GM12891 (cell line): ENCODE measurements at regions not wholly inside any gene's neighbourhood (a gene's known extent, or its start where the extent isn't known, plus 50 kb on each side); places are given as distances from the start of the nearest gene placed in this dataset.

Experiments used
- PAX5 ChIP-seq: IDR thresholded peaks from 2 replicates; pipeline ENCODE4 v1.6.1; 2011; ENCODE audit warnings: low read length, moderate library complexity, mild to moderate bottlenecking; ENCODE audit not compliant: insufficient read depth, severe bottlenecking
- POLR2A ChIP-seq: IDR thresholded peaks from 2 replicates; pipeline ENCODE4 v1.6.1; 2011; ENCODE audit warnings: low read depth, low read length, control low read depth
- POLR2AphosphoS5 ChIP-seq: IDR thresholded peaks from 2 replicates; pipeline ENCODE4 v1.6.1; 2011; ENCODE audit warnings: low read depth, low read length, control low read depth
- POU2F2 ChIP-seq: IDR thresholded peaks from 2 replicates; pipeline ENCODE4 v1.6.1; 2011; ENCODE audit warnings: low read depth, mild to moderate bottlenecking, control low read depth, low read length, moderate library complexity
- TAF1 ChIP-seq: IDR thresholded peaks from 2 replicates; pipeline ENCODE4 v1.6.1; 2011; ENCODE audit warnings: low read depth, low read length, control low read depth

GRCh38 chr5:105872569-105873270 lies 1798.0 kb downstream of the EFNA5 start:
- TF ChIP-seq POLR2A, result no peak
- TF ChIP-seq POLR2AphosphoS5, result no peak
- TF ChIP-seq TAF1, result no peak
- TF ChIP-seq POU2F2, result no peak
- TF ChIP-seq PAX5, result no peak
